Peyer's patch (tissue), 4 donors: ENCODE measurements at regions not wholly inside any gene's neighbourhood (a gene's known extent, or its start where the extent isn't known, plus 50 kb on each side); places are given as distances from the start of the nearest gene placed in this dataset.
"Not testable (repeated sequence)": the region's sequence is repeated elsewhere in the genome, so short reads cannot be mapped to it uniquely, and the experiment has no call there.

Source experiments
- POLR2A ChIP-seq, 2 donors: fragments of 450-650 bp; IDR thresholded peaks; one replicate each; pipeline ENCODE4 v1.5.1; 2017; ENCODE audit warnings: antibody characterized with exemption in 2 of 2, mild to moderate bottlenecking in 2 of 2, moderate library complexity in 2 of 2
- TF ChIP-seq, protein P1 (sequence below), 6 experiments: fragments of 450-650 bp in 4 of 6; fragments of 200-600 bp in 2 of 6; sonication (generic) in 1 of 6; IDR thresholded peaks; one replicate each; pipeline ENCODE4 v1.5.1; 2017 to 2019; ENCODE audit warnings: antibody characterized with exemption in 6 of 6, mild to moderate bottlenecking in 3 of 6, moderate library complexity in 1 of 6

DNA sequence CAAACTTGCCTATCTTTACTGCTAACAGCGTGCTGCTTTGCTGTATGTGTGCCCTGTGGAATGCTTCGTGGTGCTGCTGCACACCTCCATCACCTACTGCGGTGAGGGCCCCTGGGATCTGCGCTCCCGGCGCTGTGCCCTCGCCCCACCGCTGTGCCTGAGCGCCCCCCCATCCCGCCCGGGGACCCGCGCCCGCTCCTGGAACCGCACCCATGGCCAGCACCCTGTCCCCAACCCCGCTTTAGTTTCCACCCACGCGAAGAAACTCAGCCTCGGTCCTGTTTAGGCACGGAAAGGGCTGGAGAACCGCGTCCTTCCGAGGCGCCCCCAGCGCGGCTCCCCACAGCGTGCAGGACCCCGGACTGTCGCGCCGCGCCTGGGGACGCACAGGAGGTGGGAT, 373.4 kb downstream of the GOLGA6L6 start:
- TF ChIP-seq, protein P1, sequence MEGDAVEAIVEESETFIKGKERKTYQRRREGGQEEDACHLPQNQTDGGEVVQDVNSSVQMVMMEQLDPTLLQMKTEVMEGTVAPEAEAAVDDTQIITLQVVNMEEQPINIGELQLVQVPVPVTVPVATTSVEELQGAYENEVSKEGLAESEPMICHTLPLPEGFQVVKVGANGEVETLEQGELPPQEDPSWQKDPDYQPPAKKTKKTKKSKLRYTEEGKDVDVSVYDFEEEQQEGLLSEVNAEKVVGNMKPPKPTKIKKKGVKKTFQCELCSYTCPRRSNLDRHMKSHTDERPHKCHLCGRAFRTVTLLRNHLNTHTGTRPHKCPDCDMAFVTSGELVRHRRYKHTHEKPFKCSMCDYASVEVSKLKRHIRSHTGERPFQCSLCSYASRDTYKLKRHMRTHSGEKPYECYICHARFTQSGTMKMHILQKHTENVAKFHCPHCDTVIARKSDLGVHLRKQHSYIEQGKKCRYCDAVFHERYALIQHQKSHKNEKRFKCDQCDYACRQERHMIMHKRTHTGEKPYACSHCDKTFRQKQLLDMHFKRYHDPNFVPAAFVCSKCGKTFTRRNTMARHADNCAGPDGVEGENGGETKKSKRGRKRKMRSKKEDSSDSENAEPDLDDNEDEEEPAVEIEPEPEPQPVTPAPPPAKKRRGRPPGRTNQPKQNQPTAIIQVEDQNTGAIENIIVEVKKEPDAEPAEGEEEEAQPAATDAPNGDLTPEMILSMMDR (IDR thresholded peaks at IDR 0.05): not testable (repeated sequence)
- not testable (repeated sequence) for TF ChIP-seq POLR2A (IDR thresholded peaks at IDR 0.05)
